NCI-H2196 treated with DMSO at 0.1 percent for 48 hours (cell line): ENCODE measurements at regions not wholly inside any gene's neighbourhood (a gene's known extent, or its start where the extent isn't known, plus 50 kb on each side); places are given as distances from the start of the nearest gene placed in this dataset.
"Not testable (repeated sequence)": the region's sequence is repeated elsewhere in the genome, so short reads cannot be mapped to it uniquely, and the experiment has no call there.

Source experiments
- DNase-seq: peaks from one replicate; lab custom pipeline; 2025; ENCODE audit not compliant: unreplicated experiment; lab: John Stamatoyannopoulos, UW

GRCh38 chr18:34521040-34521439 is 189.1 kb upstream of the DTNA start:
- DNase-seq: no peak

GRCh38 chr18:34522603-34523002 is 187.5 kb upstream of the DTNA start:
- DNase-seq: no peak

- DNase-seq: no peak
These were observed 184.9 kb upstream of the DTNA start for GRCh38 chr18:34525244-34525643.

GRCh38 chr18:34528177-34528576 is 181.9 kb upstream of the DTNA start:
- no peak for DNase-seq

GRCh38 chr18:34529358-34530335 is 180.5 kb upstream of the DTNA start:
- DNase-seq: no peak

GRCh38 chr18:34531110-34531509 is 179.0 kb upstream of the DTNA start:
- DNase-seq: no peak

- not testable (repeated sequence) for DNase-seq
These were observed 175.5 kb upstream of the DTNA start for GRCh38 chr18:34534642-34535041.

- DNase-seq: no peak
These were observed 169.2 kb upstream of the DTNA start for GRCh38 chr18:34540897-34541296.

- no peak for DNase-seq
These were observed 167.5 kb upstream of the DTNA start for GRCh38 chr18:34542625-34543024.

- DNase-seq: no peak
These were observed 166.7 kb upstream of the DTNA start for GRCh38 chr18:34543356-34543755.

GRCh38 chr18:34543945-34544344 is 166.2 kb upstream of the DTNA start:
- no peak for DNase-seq

- DNase-seq: no peak
These were observed 165.2 kb upstream of the DTNA start for GRCh38 chr18:34544930-34545329.

GRCh38 chr18:34548120-34548972 is 161.8 kb upstream of the DTNA start:
- DNase-seq: no peak

GRCh38 chr18:34548973-34549294 is 161.2 kb upstream of the DTNA start:
- no peak for DNase-seq

- no peak for DNase-seq
These were observed 160.7 kb upstream of the DTNA start for GRCh38 chr18:34549367-34549766.

- no peak for DNase-seq
These were observed 159.9 kb upstream of the DTNA start for GRCh38 chr18:34550156-34550555.

GRCh38 chr18:34550902-34551301 is 159.2 kb upstream of the DTNA start:
- DNase-seq: no peak

- no peak for DNase-seq
These were observed 158.3 kb upstream of the DTNA start for GRCh38 chr18:34551824-34552223.

- DNase-seq: no peak
These were observed 147.7 kb upstream of the DTNA start for GRCh38 chr18:34562252-34562870.

GRCh38 chr18:34567857-34568256 is 142.2 kb upstream of the DTNA start:
- no peak for DNase-seq

- no peak for DNase-seq
These were observed 133.5 kb upstream of the DTNA start for GRCh38 chr18:34576622-34577021.

GRCh38 chr18:34583895-34584294 is 126.2 kb upstream of the DTNA start:
- DNase-seq: no peak
